ENCODE measurements at regions not wholly inside any gene's neighbourhood (a gene's known extent, or its start where the extent isn't known, plus 50 kb on each side); places are given as distances from the start of the nearest gene placed in this dataset.

GRCh38 chr1:108049178-108049819 is 84.3 kb upstream of the VAV3 start:
- no peak overlapping the region for H4K8ac ChIP-seq (ENCODE audit: low read depth in 2 of 2, low read length in 2 of 2)
- no peaks in the 10 kb centered on the region for H3K9me3 ChIP-seq (ENCODE audit: control insufficient read depth, insufficient read depth, low read length)
- H3K9ac ChIP-seq (ENCODE audit: low read depth, low read length), result no peak overlapping the region
- no peak overlapping the region for H2BK15ac ChIP-seq (ENCODE audit: low read depth, low read length)
- no peak overlapping the region for H3K4me2 ChIP-seq (ENCODE audit: low read depth, low read length)
- H2AFZ ChIP-seq (replicated peaks; ENCODE audit: low read length, poor library complexity), result no peak overlapping the region
- H3K9me1 ChIP-seq (ENCODE audit: insufficient read depth, low read length), result no peaks in the 10 kb centered on the region
- no peak overlapping the region for H2BK120ac ChIP-seq (ENCODE audit: low read depth, low read length)
- dilution Hi-C loops (cut with HindIII; ENCODE audit: low sequenced_read_pairs, unreplicated experiment) (no loop called here), intact Hi-C loops (cut with micrococcal nuclease) (no loop called here), in situ Hi-C loops (cut with MboI; ENCODE audit: low sequenced_read_pairs) (no loop called here)
- H3K4ac ChIP-seq (ENCODE audit: low read depth, low read length), result no peak overlapping the region
- BruUV-seq (replicated peaks), result no TSS peak
- no peaks in the 10 kb centered on the region for H3K4me1 ChIP-seq (ENCODE audit: control insufficient read depth, insufficient read depth, low read length)
- H4K91ac ChIP-seq (ENCODE audit: insufficient read depth, low read depth, low read length), result no peak overlapping the region
- no peak overlapping the region for H4K5ac ChIP-seq (ENCODE audit: low read depth, low read length)
- H3K4me3 ChIP-seq (ENCODE audit: insufficient read depth, low read depth, low read length), result no peak overlapping the region
- H3K56ac ChIP-seq (ENCODE audit: extremely low read depth, insufficient read depth, low read length), result no peak overlapping the region
- ChIA-PET POLR2A (ENCODE audit: unreplicated experiment) (no interaction called here), CTCF (no interaction called here)
- H2BK20ac ChIP-seq (ENCODE audit: low read depth, low read length), result no peak overlapping the region
- no peak overlapping the region for H3K18ac ChIP-seq (ENCODE audit: low read depth, low read length)
- TF ChIP-seq CTCF (conservative IDR thresholded peaks at IDR 0.05; ENCODE audit: low read depth, low read length) (no peak), BHLHE40 (IDR thresholded peaks at IDR 0.05; ENCODE audit: low read depth, low read length) (no peak), MXI1 (IDR thresholded peaks at IDR 0.05; ENCODE audit: borderline replicate concordance, low read depth, low read length) (no peak), CHD1 (IDR thresholded peaks at IDR 0.05; ENCODE audit: low read depth, low read length) (no peak), NFE2L2 (IDR thresholded peaks at IDR 0.05; ENCODE audit: low read depth, low read length) (no peak), MAZ (IDR thresholded peaks at IDR 0.05; ENCODE audit: borderline replicate concordance, low read depth, low read length) (no peak)
- WGBS, 2 experiments (ENCODE audit: extremely low coverage in 2 of 2, insufficient read length in 1 of 2), result 82% methylated on average over 4 of the region's 6 CpGs; no CpG with 5 or more reads in 1 of the 2 experiments
- no peaks in the 10 kb centered on the region for H4K20me1 ChIP-seq (ENCODE audit: insufficient read depth, low read length)
- H2AK5ac ChIP-seq (ENCODE audit: low read depth, low read length), result no peak overlapping the region
- H3K23ac ChIP-seq (ENCODE audit: low read depth, low read length), result no peak overlapping the region
- no peaks in the 10 kb centered on the region for H3K27me3 ChIP-seq (ENCODE audit: control insufficient read depth, insufficient read depth, low read length)
- no peak overlapping the region for H3K27ac ChIP-seq (ENCODE audit: insufficient read depth, low read length)
- H2AK9ac ChIP-seq (replicated peaks; ENCODE audit: low read depth, low read length, poor library complexity), result no peak overlapping the region
- DNase-seq (no peak), ATAC-seq (ENCODE audit: low read depth) (no peak)
- H3K14ac ChIP-seq (replicated peaks; ENCODE audit: low read depth, low read length), result no peak overlapping the region
- no peak overlapping the region for H2BK5ac ChIP-seq (ENCODE audit: low read depth, low read length, poor library complexity, severe bottlenecking)
- no peaks in the 10 kb centered on the region for H3K36me3 ChIP-seq (ENCODE audit: control insufficient read depth, insufficient read depth, low read length)
- no peaks in the 10 kb centered on the region for H3K79me1 ChIP-seq (ENCODE audit: low read depth in 1 of 2, low read length in 2 of 2)
